HG03439 (cell line): ENCODE measurements at regions not wholly inside any gene's neighbourhood (a gene's known extent, or its start where the extent isn't known, plus 50 kb on each side); places are given as distances from the start of the nearest gene placed in this dataset.

Experiments used
- ATAC-seq: cut with Tn5 transposase; IDR thresholded peaks from one replicate; pipeline ENCODE4 v1.9.1; 2021; ENCODE audit warnings: mild to moderate bottlenecking, moderate library complexity; ENCODE audit not compliant: unreplicated experiment

DNA sequence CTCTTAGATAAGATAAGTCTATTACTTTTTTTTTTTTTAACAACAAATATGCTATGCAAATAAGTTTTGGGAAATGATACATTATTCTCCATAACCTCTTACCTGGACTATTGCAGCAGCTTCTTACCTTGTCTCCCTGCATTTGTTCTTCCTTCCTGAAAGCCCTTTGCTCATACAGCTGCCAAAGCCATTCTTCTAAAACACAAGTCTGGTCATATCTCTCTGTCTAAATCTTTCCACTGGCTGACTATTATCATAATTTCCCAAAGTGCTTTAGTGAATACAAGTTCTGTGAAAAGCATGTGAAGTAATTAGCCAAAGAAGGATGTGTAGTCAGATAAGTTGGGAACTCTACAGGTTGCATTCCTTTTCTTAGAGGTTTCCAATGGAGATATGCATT, 115.4 kb upstream of the CNTLN start:
- ATAC-seq = no peak

DNA sequence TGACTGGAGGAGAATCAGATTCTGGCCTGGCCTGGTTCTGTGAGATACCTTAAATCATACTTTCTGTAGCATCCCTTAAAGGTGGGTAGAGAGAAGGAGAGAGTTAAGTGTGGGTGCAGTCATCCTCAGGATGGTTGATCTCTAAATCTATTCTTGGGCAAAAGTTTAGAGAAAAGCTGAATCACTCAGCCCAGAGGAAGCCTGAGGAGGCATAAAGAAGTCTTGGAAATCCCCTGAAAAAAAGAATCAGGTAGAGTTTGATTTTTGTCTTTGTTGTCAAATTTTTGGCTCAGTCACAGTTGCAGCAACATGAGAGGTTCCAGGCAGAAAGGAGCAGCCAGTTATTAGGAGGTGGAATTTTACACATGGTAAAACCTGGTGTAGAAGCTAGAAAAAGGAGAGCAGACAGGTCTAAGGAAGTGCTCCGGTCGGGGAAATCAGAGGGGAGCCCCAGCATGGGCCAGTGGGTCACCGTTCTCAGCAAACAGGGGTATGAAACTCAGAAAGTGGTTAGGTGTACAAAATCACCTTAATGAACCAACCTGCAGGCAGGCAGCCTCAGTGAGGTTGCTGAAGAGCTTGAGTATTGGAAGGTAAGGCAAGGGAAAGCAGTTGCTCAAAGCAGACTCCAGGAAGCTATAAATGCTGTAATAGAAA, 116.2 kb upstream of the CNTLN start:
- ATAC-seq = no peak

DNA sequence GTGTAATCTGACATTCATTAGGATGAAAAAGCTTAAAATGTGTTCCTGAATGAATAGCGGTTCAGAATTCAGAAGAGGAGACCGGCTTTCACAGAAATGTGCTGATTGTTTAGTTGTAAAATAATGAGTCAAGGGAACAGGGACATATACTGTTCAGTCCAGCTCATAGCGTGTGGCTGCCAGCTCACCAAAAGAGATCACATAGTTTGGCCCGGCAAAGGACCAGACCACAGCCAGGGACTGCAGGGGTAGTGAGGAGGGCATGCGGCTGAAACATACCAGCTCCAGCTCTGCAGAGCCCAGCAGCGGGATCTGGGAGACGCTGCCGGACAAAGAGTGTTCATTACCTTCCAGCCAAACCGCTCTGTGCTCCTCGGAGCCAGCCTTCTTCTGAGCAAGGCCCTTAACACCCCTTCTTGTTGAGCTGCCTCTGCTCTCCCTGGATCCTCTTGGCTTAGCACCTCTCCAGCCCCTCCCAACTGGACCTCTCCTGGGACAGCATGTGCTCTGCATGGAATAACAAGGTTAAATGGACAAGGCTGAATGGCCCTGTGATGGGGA, 116.8 kb upstream of the CNTLN start:
- no peak for ATAC-seq

DNA sequence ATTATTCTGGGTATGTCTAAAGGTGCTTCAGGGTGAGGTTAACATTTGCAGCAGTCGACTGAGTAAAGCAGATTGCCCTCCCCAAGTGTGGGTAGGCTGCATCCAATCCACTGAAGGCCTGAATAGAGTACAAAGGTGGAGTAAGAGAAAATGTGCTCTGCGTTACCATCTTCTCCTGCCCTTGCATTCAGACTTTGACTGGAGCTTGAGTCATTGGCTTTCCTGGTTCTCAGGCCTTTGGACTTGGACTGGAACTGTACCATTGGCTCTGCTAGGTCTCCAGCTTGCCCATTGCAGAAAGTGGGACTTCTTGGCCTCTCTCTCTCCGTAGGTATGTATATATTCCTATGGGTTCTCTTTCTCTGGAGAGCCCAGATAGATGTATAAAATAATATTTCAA, 120.9 kb upstream of the CNTLN start:
- ATAC-seq = no peak

- ATAC-seq = no peak
Observed at GRCh38 chr9:17013010-17013409, 121.8 kb upstream of the CNTLN start.

GRCh38 chr9:17011880-17012279, 123.0 kb upstream of the CNTLN start:
- no peak for ATAC-seq

- ATAC-seq = no peak
Observed at GRCh38 chr9:17009071-17009470, 125.8 kb upstream of the CNTLN start.

GRCh38 chr9:17005056-17005823, 129.6 kb upstream of the CNTLN start:
- no peak for ATAC-seq

DNA sequence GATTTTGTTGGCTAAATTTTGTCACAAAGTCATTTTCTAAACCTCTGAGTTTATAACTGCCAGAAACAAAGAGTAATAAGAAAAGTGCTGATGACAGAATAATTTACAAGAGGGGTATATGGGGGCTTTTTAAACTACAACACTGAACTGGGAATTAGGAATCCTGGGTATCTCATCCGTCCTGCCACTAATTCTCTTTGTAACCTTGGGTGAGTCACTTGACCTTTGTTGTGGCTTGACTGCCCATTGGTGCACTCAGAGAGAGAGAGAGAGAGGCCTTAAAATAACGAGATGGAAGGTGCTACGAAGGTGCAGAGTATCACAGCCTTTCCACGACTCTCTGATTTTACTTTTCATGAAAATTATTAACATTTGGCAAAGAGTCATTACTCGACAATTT, 130.3 kb upstream of the CNTLN start:
- ATAC-seq = no peak

- ATAC-seq = no peak
Observed at GRCh38 chr9:17003576-17004240, 131.1 kb upstream of the CNTLN start.

DNA sequence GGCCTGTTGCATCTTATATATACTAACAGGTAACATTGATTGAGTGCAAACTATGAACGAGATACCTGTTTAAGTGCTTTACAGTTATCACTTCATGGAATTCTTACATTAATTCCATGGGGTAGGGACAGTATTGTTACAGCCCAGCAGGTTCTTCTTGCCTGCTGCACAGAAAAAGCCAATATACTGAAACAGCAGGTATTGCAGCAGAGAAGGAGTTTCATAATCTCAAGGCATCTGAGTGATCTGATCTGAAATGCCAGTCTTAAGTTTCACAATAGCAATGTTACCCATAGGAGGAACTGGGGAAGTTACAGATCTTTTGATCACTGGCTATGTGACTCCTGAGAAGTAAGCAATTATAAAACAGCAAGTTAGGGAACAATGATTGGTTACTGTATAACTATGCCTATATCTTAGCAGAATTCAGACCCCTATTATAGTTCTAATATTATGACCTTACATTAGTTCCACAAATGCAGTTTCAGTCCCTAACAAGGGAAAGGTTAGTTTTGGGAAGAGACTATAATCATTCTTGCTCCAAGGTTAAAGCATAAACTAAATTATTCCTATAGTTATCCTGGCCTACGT, 126.5 kb upstream of the BNC2 start:
- no peak for ATAC-seq

- no peak for ATAC-seq
Observed at GRCh38 chr9:16992138-16992537, 121.7 kb upstream of the BNC2 start.

- ATAC-seq = no peak
Observed at GRCh38 chr9:16987026-16987425, 116.6 kb upstream of the BNC2 start.

DNA sequence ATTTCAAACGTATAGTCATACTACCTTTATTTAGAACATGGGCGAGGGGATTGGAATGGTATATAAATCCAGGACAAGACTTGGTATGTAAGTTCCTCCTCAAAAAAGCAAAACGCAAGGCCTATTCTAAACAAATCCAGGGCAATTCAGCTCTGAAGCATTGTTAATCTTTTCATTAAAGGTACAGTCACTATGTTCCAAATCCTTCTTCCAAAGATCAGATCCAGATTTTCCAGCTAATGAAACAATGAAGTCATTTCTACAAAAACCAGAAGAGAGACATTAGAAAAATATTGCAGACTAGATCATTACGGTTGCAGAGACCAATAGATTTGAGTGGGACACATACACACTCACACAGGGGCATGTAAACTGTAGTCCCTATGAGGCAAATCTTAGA, 116.1 kb upstream of the BNC2 start:
- no peak for ATAC-seq

- ATAC-seq = no peak
Observed at GRCh38 chr9:16985559-16986348, 115.3 kb upstream of the BNC2 start.

GRCh38 chr9:16982780-16983310, 112.4 kb upstream of the BNC2 start:
- no peak for ATAC-seq

DNA sequence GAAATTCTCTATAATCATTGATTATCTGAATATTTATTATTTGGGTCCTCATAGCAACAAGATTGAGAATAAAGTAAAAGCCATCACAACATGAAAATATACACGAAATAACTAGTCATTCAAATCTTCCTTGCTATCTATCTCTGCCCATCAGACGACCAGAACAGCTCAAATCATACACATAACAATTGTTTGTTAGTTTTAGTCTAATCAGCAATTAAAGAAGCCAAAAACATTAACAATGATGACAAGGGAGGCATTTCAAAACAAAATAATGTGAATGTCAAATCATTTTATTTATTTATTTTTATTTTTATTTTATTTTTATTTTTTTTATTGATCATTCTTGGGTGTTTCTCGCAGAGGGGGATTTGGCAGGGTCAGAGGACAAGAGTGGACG, 106.0 kb upstream of the BNC2 start:
- ATAC-seq = no peak

DNA sequence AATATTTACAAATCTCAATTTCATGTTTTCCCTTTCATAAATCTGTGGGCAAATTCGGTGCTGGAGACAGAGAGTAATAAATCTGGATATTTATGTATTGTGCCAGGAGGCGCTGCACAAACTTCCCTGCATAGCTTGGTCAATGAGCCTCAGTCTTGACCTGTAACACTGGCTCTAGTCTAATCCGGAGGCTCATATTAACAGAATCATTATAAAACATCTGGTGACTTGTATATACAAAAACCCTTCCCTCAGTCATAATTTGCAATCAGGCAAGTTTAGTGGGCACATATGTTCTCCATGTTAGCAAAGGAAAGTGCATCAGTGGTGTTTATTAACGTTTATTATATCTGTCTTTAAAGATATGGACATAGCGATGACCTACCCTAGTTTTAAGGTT, 104.0 kb upstream of the BNC2 start:
- ATAC-seq = no peak

- ATAC-seq = no peak
Observed at GRCh38 chr9:16970321-16970720, 99.9 kb upstream of the BNC2 start.

- ATAC-seq = no peak
Observed at GRCh38 chr9:16964228-16964627, 93.8 kb upstream of the BNC2 start.
